HFFc6 (cell line): ENCODE measurements at regions not wholly inside any gene's neighbourhood (a gene's known extent, or its start where the extent isn't known, plus 50 kb on each side); places are given as distances from the start of the nearest gene placed in this dataset.

Experiments
- DNase-seq: peaks from one replicate; pipeline ENCODE4 v3.0.0-alpha.2; 2018
- H3K27ac Mint-ChIP-seq: 2 replicates; pipeline ENCODE4 v1.8.0; 2020; ENCODE audit warnings: mild to moderate bottlenecking, mixed read lengths
- H3K27me3 Mint-ChIP-seq: 2 replicates; pipeline ENCODE4 v1.8.0; 2021; ENCODE audit warnings: mild to moderate bottlenecking, moderate library complexity, mixed read lengths; ENCODE audit not compliant: insufficient read depth
- H3K36me3 Mint-ChIP-seq: 2 replicates; pipeline ENCODE4 v1.8.0; 2021; ENCODE audit warnings: low read depth, mixed read lengths
- H3K4me1 Mint-ChIP-seq: 2 replicates; pipeline ENCODE4 v1.8.0; 2020; ENCODE audit warnings: low read depth, mixed read lengths
- H3K4me3 Mint-ChIP-seq: 2 replicates; pipeline ENCODE4 v1.8.0; 2020; ENCODE audit warnings: mild to moderate bottlenecking, moderate library complexity, mixed read lengths
- H3K9me3 Mint-ChIP-seq: 2 replicates; pipeline ENCODE4 v1.8.0; 2020; ENCODE audit warnings: mild to moderate bottlenecking, mixed read lengths
- TF ChIP-seq, protein P1 (sequence below): fragments of 200-600 bp; sonication (generic); IDR thresholded peaks from 2 replicates; pipeline ENCODE4 v1.5.0; 2021; ENCODE audit warnings: antibody characterized with exemption, mild to moderate bottlenecking

DNA sequence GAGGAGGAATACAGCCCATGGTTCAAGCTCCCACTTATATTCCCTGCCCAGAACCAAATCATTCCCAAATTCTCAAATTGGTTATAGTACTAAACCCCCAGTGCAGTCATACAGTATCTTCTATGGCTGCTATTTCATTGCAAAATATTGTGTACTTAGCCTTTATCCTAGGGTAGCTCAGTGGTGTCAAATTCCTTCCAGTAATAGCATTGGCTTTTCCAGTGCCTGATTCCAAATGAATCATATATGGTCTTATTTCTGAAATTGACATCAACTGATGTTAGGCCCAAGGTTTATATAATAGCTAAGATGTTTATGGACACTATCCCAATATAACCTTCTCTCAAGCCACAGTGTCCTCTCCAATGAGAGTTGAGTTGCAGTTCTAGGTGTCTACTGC, 256.7 kb downstream of the NDUFS4 start:
- Mint-ChIP-seq H3K27me3 (peaks cover 28% of the 10 kb centered on the region), H3K27ac (no peak overlapping the region), H3K9me3 (peaks cover 1% of the 10 kb centered on the region; the same call in 1 of the 2 replicates), H3K36me3 (no peaks in the 10 kb centered on the region), H3K4me3 (no peak overlapping the region), H3K4me1 (no peaks in the 10 kb centered on the region)
- TF ChIP-seq, protein P1, sequence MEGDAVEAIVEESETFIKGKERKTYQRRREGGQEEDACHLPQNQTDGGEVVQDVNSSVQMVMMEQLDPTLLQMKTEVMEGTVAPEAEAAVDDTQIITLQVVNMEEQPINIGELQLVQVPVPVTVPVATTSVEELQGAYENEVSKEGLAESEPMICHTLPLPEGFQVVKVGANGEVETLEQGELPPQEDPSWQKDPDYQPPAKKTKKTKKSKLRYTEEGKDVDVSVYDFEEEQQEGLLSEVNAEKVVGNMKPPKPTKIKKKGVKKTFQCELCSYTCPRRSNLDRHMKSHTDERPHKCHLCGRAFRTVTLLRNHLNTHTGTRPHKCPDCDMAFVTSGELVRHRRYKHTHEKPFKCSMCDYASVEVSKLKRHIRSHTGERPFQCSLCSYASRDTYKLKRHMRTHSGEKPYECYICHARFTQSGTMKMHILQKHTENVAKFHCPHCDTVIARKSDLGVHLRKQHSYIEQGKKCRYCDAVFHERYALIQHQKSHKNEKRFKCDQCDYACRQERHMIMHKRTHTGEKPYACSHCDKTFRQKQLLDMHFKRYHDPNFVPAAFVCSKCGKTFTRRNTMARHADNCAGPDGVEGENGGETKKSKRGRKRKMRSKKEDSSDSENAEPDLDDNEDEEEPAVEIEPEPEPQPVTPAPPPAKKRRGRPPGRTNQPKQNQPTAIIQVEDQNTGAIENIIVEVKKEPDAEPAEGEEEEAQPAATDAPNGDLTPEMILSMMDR, result no peak
- DNase-seq, result no peak

DNA sequence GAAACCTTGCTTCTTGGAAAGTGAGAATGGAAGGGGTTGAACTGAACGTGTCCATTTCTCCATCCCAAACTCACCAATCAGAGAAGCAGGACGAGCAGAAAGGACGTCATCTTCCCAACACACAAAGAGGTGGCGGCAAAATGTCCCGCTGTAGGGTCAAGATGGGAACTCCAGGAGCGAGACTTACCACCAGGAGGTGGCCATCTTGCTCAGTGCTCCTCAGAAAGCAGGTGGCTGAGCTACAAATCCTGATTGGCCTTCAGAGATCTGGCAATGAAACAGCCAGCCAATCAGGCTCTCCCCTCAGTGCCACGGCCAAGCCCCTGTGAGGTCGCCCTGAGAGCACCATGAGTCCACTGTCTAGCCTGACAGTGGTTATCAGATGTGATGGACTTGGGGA, 259.0 kb downstream of the NDUFS4 start:
- peaks cover 8% of the 10 kb centered on the region; the same call in 1 of the 2 replicates for H3K9me3 Mint-ChIP-seq
- TF ChIP-seq, protein P1, result no peak
- no peaks in the 10 kb centered on the region for H3K4me1 Mint-ChIP-seq
- H3K27me3 Mint-ChIP-seq, result peaks cover 24% of the 10 kb centered on the region
- no peak overlapping the region for H3K4me3 Mint-ChIP-seq
- H3K27ac Mint-ChIP-seq, result no peak overlapping the region
- no peaks in the 10 kb centered on the region for H3K36me3 Mint-ChIP-seq
- no peak for DNase-seq

DNA sequence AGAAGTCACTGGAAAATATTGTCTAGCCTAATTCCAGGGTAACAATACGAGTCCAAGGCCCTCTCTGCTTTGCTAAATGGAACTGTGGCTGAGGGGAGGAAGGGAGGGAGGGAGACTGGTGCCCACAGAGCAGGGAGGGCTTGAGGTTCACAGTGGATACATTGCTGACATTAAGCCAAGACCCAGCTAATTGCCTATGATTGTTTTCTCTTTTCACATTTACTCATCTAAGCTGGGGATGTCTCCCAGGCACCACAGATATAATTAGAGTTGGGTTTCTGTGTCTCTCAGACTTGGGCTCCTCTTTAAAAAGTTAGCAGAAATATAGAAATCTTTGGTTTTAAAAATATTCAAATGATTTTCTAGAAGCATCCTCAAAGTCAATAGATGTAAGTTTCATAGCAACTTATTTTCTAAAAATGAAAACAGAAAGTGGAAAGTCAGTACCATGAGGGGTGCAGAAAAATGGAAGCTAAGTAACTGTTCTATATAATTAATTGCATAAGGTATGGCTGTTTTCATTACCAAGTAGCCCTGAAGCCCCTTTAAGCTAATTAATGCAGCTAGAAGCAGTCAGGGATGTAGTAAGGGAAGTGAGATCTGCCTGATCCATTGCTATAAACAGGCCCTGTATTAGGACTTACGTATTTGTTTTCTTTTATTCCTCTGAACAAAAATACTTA, 259.8 kb downstream of the NDUFS4 start:
- H3K27ac Mint-ChIP-seq, result no peak overlapping the region
- no peak for DNase-seq
- H3K4me3 Mint-ChIP-seq, result no peak overlapping the region
- peaks cover 8% of the 10 kb centered on the region; the same call in 1 of the 2 replicates for H3K9me3 Mint-ChIP-seq
- no peaks in the 10 kb centered on the region for H3K4me1 Mint-ChIP-seq
- TF ChIP-seq, protein P1, result no peak
- H3K27me3 Mint-ChIP-seq, result peaks cover 26% of the 10 kb centered on the region
- H3K36me3 Mint-ChIP-seq, result no peaks in the 10 kb centered on the region

DNA sequence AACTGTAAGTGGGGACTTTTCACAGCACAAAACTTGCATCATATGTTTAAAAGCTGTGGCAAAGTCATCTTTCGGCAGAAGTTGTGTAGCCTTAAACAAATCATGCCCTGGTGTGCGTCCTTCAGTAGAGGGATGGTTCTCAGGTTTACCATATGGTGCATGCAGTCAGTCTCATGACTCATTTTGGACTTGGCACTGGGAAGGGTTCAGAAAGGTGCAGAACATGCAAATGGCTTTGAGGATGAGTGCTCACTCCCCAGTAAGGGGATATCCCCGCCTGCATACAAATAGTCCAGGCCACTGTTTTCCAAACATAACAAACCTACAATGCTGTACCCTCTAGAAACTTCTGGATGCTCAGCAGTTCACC, 260.3 kb downstream of the NDUFS4 start:
- Mint-ChIP-seq H3K27me3 (peaks cover 22% of the 10 kb centered on the region), H3K4me3 (no peak overlapping the region), H3K9me3 (peaks cover 8% of the 10 kb centered on the region; the same call in 1 of the 2 replicates), H3K4me1 (no peaks in the 10 kb centered on the region), H3K27ac (no peak overlapping the region), H3K36me3 (no peaks in the 10 kb centered on the region)
- TF ChIP-seq, protein P1, result no peak
- no peak for DNase-seq

DNA sequence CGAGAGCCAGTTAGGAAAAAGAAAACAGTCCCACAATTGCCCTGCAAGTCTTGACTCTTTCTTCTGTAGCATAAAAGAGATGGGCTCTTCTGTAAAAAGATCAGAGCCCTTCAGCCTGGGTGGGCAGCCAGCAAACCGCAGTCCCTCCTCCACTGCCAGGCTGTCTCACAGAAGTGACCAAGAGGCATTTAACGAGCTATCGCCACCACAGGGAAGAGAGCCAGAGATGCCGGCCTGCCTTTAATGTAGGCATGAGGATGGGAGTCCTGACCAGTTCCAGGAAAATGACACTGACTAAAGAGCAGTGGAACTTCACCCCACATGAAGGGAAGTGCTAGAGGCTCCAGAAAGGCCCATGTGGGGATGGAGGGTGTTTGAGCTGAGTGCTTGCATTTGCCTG, 264.6 kb downstream of the NDUFS4 start:
- Mint-ChIP-seq H3K4me1 (no peaks in the 10 kb centered on the region), H3K27ac (no peak overlapping the region), H3K9me3 (peaks cover 14% of the 10 kb centered on the region; the same call in 1 of the 2 replicates), H3K4me3 (no peak overlapping the region), H3K27me3 (peaks cover 9% of the 10 kb centered on the region), H3K36me3 (no peaks in the 10 kb centered on the region)
- TF ChIP-seq, protein P1, result no peak
- no peak for DNase-seq
